ENCODE measurements at regions not wholly inside any gene's neighbourhood (a gene's known extent, or its start where the extent isn't known, plus 50 kb on each side); places are given as distances from the start of the nearest gene placed in this dataset.
"Not testable (repeated sequence)": the region's sequence is repeated elsewhere in the genome, so short reads cannot be mapped to it uniquely, and the experiment has no call there.

DNA sequence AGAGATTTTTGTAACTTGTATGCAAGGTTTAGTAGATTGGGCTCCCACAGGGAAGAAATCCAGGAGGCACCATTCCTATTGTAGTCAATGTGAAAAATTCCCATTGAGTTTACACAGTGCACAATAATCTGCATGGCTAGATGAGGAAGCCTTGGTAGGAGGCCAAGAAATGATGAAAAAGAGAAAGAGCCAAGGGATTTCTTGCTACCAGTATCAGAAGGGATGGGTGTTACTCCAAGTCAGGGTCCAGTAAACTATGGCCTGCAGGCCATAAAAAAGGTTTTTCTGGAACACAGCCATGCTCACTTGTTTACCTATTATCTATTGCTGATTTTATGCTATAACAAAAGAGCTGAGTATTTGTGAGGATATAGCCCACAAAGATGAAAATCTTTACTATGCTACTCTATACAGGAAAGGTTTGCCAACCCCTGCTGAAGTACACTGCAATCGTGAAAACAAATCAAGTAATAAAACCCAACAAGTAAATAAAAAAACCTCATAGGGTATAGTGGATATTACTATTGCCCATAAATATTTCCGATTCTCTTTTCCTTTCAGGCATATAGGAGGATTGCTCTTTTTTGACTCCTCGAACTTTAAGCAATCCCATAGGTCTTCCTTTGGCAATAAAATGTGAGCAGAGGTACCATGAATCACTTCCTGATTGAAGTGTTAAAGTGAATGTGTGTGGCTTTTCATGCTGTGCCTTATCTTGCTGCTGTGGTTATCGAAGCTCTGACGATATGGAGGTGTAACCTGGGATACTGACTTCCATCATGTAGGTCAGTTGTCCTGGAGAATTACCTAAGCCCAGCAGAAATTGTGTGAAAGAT is 256.3 kb upstream of the MAGI2 start:
- DNase-seq, result peak in 1 of 3 experiments; percentile 17

- DNase-seq, result no peak
Observed at GRCh38 chr7:79702116-79702515, 248.6 kb upstream of the MAGI2 start.

GRCh38 chr7:79692015-79692414 is 238.5 kb upstream of the MAGI2 start:
- no peak for DNase-seq

GRCh38 chr7:79691074-79691473 is 237.6 kb upstream of the MAGI2 start:
- no peak for DNase-seq

GRCh38 chr7:79684384-79684783 is 230.9 kb upstream of the MAGI2 start:
- no peak for DNase-seq

DNA sequence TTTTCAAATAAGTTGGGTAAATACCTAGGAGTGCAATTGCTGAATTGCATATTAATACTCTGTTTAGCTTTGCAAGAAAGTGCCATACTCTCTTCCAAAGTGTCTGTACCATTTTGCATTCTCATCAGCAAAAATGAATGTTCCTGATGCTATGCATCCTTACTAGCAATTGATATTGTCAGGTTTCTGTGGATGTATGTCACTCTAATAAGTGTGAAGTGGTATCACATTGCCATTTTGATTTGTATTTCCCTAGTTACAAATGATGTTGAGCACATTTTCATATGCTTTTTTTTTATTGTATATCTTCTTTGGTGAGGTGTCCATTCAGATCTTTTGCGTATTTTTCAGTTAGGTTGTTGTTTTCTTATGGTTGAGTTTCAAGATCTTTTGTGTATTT is 230.4 kb upstream of the MAGI2 start:
- no peak for DNase-seq

- DNase-seq, result no peak
Observed at GRCh38 chr7:79683185-79683890, 229.9 kb upstream of the MAGI2 start.

- DNase-seq, result no peak
Observed at GRCh38 chr7:79681454-79681853, 228.0 kb upstream of the MAGI2 start.

DNA sequence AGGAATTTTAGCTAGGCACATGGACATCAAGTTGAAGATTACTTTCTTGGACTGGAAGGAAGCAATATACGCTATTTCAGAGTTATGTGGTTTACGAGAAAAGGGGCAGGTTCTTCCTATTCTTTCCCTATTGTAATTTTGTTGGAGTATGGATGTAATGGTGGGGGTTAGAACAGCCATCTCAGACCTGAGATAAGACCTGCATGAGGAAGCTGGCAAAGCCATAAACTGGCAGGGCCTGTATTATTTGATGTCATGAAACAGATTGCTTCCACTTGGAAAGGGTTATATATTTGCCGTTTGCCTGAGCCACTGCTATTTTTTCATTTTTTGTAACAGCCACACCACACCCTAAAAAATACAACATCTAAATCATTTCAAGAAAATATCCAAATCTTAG is 220.5 kb upstream of the MAGI2 start:
- DNase-seq, result no peak

DNA sequence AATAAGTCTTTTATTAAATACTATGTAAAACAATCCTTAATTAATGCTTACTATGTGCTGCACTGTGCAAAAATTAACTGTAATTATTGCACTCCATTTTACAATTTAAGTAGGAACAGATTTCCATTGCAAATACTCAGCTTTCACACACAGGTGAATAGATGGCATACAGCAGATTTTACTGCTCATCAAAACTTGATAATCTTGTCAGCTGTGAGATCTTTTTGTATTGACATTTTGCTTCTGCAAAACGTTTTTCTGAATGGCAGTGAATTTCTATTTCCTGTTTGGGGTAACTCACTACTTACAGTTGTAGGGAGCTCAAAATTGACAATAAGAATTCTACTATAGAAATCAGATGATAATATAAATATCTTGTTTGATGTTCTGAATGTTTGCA is 220.0 kb upstream of the MAGI2 start:
- no peak for DNase-seq

DNA sequence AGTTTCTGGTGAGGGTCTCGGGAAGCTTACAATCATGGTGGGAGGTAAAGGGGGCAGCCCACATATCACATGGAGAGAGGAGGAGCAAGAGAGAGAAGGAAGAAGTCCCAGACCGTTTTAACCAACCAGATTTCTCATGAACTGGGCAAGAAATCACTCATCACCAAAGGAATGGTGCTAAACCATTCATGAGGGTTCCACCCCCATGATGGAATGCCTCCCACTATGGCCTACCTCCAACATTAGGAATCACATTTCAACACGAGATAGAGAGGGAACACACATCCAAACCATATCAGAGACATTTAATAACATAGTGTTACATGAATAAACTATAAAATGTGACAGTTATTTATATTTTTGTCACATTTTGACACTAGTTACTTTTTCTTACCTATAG is 214.8 kb upstream of the MAGI2 start:
- no peak for DNase-seq

DNA sequence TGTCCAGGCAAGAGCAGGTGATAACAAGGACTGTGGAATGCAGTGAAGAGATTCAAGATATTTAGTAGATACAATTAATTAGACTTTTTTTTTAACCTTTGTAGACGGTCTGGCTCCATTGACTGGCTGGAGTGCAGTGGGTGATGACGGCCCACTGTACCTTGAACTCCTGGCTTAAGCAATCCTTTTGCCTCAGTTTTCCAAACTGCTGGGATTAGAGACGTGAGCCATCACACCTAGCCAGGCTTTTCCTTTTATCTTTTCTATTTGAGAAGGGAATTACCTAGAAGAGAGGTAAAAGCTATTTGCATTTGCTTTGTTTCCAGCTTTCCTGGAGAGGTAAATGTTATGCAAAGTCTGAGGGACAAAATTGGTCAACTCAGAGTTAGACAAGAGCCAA is 213.0 kb upstream of the MAGI2 start:
- no peak for DNase-seq

- peak; percentile 43 to 85 (median 77) for DNase-seq
Observed at GRCh38 chr7:79664884-79665676, 211.6 kb upstream of the MAGI2 start.

DNA sequence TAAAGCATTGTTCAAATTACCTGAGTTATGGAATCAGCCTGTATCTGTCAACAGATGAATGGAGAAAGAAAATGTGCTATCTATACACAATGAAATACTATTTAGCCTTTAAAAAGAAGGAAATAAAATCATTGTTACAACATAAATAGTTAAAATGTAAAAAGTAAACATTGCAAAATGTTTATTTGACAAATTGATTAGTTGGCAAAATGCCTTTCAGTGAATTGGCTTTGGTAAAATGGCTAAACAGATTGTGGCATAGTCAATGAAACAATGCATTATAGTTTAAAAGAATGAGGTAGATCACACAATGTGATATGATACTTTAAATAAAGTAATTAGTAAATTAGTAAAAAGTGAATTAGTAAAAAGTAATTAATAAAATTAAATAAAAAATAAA is 204.8 kb upstream of the MAGI2 start:
- no peak for DNase-seq

- DNase-seq, result no peak
Observed at GRCh38 chr7:79653136-79653631, 199.7 kb upstream of the MAGI2 start.

GRCh38 chr7:79652619-79653018 is 199.2 kb upstream of the MAGI2 start:
- no peak for DNase-seq

DNA sequence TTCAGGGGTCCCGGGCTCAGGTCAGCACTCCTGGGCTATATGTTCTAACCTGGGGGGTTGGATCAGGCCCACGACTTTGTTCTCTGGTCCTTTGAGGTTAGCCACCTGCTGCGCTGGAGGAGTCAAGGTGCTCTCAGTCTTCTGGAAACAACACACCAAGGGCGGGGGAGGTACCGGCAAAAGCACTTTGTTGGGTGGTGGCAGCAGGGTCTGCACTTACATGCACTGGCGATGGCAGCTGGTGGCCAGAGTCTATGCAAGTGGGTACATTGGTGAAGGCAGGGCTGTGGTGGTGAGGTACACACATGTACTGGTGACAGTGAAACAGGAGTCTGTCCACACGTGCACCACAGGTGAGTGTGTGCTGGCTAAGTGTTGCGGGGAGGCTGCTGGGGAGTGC is 194.2 kb upstream of the MAGI2 start:
- no peak for DNase-seq

DNA sequence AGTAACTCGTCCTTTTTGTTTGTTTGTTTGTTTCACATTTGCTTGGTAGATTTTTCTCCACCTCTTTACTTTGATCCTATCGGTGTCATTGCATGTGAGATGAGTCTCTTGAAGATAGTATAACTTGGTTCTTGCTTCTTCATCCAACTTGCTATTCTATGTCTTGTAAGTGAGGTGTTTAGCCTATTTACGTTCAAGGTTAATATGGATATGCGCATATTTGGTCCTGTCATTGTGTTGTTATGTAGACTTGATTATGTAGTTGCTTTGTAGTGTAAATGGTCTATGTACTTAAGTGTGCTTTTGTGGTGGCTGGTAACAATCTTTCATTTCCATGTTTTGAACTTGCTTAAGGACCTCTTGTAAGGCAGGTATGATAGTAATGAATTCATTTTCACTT is 192.8 kb upstream of the MAGI2 start:
- DNase-seq, result no peak

GRCh38 chr7:79636849-79637248 is 183.4 kb upstream of the MAGI2 start:
- DNase-seq, result no peak

DNA sequence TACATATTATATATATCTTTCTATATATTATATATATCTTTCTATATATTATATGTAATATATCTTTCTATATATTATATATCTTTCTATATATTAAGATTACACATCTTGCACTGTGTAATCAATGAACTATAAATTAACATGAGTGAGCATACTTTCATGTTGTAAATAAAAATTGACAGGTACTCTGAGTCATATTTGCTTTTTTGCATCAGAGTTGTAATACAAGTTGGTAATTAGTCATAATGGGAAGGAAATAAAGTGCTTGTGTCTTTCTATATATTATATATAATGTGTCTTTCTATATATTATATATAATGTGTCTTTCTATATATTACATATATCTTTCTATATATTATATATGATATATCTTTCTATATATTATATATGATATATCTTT is 172.5 kb upstream of the MAGI2 start:
- DNase-seq, result not testable (repeated sequence)

- peak in 1 of 3 experiments; percentile 64 for DNase-seq
Observed at GRCh38 chr7:79624336-79624735, 170.9 kb upstream of the MAGI2 start.

DNA sequence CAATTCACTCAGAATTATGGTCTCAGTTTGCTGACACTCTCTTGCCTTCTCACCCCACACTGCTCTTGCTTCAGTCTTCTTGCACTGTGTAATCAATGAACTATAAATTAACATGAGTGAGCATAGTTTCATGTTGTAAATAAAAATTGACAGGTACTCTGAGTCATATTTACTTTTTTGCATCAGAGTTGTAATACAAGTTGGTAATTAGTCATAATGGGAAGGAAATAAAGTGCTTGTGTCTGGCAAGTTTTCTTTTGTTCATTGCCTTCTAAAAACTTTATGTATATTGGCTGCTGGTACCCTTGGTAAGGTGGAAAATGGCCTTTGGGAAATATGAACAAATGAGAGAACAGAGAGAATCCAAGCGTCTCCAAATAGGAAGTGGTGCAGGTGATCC is 169.3 kb upstream of the MAGI2 start:
- peak in 2 of 3 experiments; percentile 52 to 65 for DNase-seq

GRCh38 chr7:79620291-79620690 is 166.8 kb upstream of the MAGI2 start:
- no peak for DNase-seq
